ENCODE measurements at regions not wholly inside any gene's neighbourhood (a gene's known extent, or its start where the extent isn't known, plus 50 kb on each side); places are given as distances from the start of the nearest gene placed in this dataset.

GRCh38 chr6:110537208-110538123 is 61.1 kb upstream of the SLC22A16 start:
- DNase-seq, result no peak

DNA sequence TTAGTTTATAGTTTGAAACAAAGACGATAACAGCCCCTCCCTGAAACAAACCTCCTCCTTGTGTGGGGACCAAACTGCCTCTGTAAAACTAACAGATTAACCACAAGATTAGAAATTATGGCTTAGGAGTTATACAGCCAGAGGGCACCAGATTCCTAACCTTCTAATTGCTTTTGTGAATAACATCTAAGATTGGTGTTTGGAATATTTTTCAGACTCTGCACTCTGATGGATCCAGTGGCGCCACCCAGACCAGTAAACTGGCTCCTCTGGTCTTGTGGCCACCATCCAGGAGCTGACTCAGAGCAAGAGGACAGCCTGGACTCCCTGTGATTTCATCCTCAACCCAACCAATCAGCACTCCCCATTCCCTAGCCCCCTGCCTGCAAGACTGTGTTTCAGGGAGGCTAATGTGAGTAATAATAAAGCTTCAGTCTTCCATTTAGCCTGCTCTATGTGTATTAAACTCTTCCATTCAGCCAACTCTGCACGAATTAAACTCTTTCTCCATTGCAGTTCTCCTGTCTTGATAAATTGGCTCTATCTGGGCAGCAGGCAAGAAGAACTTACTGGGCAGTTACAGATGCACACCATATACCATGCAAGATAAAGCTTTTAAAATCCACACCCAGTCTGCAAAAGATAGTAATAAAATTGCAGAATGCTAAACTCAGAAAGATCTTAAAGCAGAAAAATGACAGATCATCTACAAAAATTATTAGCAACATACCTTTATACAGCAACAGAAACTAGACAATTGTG is 58.5 kb upstream of the SLC22A16 start:
- no peak for DNase-seq

DNA sequence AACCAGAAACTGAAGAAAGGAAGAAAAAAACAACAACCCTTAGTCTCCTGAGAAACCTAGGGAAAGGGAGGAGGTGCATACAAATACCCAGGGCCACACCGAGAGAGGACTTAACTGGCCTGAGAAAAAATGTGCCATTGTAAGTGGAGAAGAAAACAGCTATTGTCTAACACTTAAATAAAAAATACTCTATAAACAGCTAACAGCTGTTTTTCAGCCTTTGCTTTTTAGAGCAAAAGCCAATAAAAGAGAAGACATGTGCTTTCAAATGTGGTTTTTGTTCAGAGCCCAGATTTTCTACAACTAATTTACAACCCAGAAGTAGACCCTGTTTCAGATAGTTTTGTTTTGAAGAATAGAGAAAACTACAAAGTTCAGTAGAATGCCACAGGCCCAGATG is 56.0 kb upstream of the SLC22A16 start:
- DNase-seq, result no peak

DNA sequence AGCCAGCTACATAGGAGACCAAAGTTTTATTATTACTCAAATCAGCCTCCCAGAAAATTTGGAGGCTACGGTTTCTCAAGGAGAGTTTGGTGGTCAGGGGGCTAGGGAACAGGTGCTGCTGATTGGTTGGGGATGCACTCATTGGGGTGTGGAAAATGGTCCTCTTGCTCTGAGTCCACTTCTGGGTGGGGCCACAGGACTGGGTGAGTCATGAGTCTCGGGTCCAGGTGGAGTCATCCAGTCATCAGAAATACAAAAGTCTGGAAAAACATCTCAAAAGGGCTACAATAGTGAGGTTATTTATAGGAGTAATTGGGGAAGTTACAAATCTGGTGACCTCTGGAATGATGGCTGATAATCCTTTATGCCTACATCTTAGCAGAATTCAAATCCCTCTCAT is 54.3 kb upstream of the SLC22A16 start:
- DNase-seq, result no peak

- DNase-seq, result no peak
These were observed 53.5 kb upstream of the SLC22A16 start for GRCh38 chr6:110529907-110530306.

GRCh38 chr6:110529355-110529754 is 52.9 kb upstream of the SLC22A16 start:
- DNase-seq, result no peak

DNA sequence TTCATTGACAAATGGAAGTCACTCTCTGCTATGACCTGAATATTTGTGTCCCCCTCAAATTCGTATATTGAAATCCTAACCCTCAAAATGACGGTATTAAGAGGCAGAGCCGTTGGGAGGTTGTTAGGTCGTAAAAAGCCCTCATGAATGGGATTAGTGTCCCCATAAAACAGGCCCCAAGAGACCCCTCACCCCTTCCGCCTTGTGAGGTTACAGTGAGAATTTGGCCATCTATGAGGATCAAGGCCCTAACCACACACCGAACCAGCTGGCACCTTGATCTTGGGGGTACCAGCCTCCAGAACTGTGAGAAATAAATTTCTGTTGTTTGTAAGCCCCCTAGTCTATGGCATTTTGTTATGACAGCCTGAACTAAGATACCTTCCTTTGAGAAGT is 52.5 kb upstream of the SLC22A16 start:
- no peak for DNase-seq

GRCh38 chr6:110528101-110528929 is 51.9 kb upstream of the SLC22A16 start:
- peak; percentile 47 for DNase-seq

GRCh38 chr6:110527516-110527915 is 51.1 kb upstream of the SLC22A16 start:
- DNase-seq, result no peak

GRCh38 chr6:110526726-110527125 is 50.3 kb upstream of the SLC22A16 start:
- no peak for DNase-seq

All from NCI-H146 (cell line).